ES-I3 (cell line): ENCODE measurements at regions not wholly inside any gene's neighbourhood (a gene's known extent, or its start where the extent isn't known, plus 50 kb on each side); places are given as distances from the start of the nearest gene placed in this dataset.
"Not testable (repeated sequence)": the region's sequence is repeated elsewhere in the genome, so short reads cannot be mapped to it uniquely, and the experiment has no call there.

ENCODE experiments used
- H3K36me3 ChIP-seq: 2 replicates; pipeline ENCODE4 v1.6.1; 2013; ENCODE audit warnings: mild to moderate bottlenecking, low read length, control low read depth, moderate library complexity; ENCODE audit not compliant: insufficient read depth
- H3K4me1 ChIP-seq: 2 replicates; pipeline ENCODE4 v1.6.1; 2013; ENCODE audit warnings: mild to moderate bottlenecking, control low read depth, low read length; ENCODE audit not compliant: insufficient read depth
- H3K9ac ChIP-seq: 2 replicates; pipeline ENCODE4 v1.6.1; 2013; ENCODE audit warnings: low read depth, mild to moderate bottlenecking, low read length, moderate library complexity
- H3K9me3 ChIP-seq: 2 replicates; pipeline ENCODE4 v1.6.1; 2013; ENCODE audit warnings: mild to moderate bottlenecking, low read length, moderate library complexity; ENCODE audit not compliant: control insufficient read depth, insufficient read depth

DNA sequence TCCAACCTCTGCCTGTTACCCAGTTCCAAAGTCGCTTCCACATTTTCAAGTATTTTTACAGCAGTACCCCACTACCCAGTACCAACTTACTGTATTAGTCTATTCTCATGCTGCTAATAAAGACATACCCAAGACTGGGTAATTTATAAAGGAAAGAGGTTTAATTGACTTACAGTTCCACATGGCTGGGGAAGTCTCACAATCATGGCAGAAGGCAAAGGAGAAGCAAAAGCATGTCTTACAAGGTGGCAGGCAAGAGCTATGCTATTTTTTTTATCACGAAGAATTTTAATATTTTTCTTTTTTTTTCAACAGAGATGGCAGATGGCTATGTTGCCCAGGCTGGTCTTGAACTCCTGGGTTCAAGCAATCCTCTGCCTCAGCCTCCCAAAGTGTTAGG lies 171.3 kb downstream of the MAIP1 start:
- not testable (repeated sequence) for H3K4me1 ChIP-seq, H3K36me3 ChIP-seq, H3K9ac ChIP-seq
- H3K9me3 ChIP-seq, result peaks cover 29% of the 10 kb centered on the region

DNA sequence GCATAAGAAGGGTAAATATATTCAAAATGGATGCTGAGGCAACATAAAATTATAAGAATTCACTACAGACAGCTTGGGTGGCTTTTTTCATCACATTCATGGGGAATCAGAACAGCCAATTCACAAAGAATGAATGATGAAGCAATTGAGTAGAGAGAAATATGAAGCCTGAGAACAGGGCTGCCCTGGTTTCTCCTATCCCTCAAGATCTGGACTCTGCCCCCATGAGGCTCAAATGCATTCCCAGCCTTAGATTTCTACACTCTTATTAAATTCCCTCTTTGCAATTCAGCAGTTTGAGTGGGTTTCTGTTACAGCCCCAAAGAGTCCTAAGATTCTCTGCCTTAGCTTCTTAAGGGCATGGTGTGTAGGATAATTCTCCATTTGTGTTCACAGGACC lies 172.5 kb downstream of the MAIP1 start:
- Histone ChIP-seq H3K36me3 (0 out of 2 replicates have a peak, but pooled peaks cover 2% of the 10 kb centered on the region), H3K4me1 (no peaks in the 10 kb centered on the region), H3K9ac (no peak overlapping the region), H3K9me3 (peaks cover 27% of the 10 kb centered on the region)

DNA sequence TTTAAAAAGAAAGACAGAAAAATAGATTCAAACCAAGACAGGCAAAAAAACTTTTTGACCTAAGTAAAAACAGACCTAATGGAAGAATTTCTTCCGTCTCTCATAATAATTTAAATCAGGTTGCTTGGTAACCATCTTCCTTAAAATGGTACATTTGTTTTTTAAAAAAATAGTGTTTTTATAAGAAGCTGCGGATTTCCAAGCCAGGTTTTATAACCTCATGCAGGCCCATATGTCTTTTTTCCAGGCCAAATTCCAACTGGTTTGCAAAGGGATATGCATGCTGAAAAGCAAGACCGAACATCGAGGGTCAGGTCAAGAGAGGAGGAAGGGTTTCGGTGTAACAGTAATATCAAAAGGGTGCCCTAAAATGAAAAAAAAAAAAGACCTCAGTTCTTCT lies 172.9 kb downstream of the MAIP1 start:
- Histone ChIP-seq H3K36me3 (0 out of 2 replicates have a peak, but pooled peaks cover 2% of the 10 kb centered on the region), H3K4me1 (no peaks in the 10 kb centered on the region), H3K9me3 (peaks cover 23% of the 10 kb centered on the region), H3K9ac (no peak overlapping the region)

DNA sequence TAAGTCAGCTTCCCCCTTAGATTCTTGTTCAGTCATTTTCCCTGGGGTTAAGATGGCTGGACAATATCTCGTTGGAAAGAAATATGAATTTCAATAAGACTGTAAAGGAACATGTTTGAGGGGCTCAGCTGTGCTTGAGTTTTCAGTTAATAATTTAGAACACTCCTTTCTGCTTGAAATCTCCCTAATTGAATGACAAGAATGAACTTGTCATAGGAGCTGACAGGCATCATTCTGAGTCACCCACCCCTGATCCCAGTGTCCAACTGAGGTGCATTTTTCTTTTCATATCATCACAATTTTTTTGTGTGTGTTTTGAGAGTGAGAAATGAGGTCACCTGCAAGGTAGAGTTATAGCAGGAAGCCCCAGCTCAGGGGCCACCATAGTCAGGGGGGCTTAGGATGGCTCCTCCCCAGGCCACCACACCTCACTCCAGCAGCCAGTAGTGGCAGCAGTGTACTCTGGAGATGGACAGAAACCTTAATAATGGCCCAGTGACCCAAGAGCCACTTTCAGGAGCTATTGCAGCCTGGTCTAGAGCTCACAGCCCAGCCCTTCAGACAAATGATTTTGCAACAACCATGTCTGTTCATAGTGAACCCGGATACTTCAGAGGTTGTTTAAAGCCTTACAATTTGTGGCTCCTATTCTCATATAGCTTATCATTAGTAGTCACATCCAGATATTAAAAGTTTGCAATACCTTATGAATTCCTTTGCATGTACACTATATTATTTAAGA lies 174.5 kb downstream of the MAIP1 start:
- no peaks in the 10 kb centered on the region for H3K4me1 ChIP-seq
- H3K9ac ChIP-seq, result no peak overlapping the region
- 0 out of 2 replicates have a peak, but pooled peaks cover 2% of the 10 kb centered on the region for H3K36me3 ChIP-seq
- H3K9me3 ChIP-seq, result peaks cover 22% of the 10 kb centered on the region

DNA sequence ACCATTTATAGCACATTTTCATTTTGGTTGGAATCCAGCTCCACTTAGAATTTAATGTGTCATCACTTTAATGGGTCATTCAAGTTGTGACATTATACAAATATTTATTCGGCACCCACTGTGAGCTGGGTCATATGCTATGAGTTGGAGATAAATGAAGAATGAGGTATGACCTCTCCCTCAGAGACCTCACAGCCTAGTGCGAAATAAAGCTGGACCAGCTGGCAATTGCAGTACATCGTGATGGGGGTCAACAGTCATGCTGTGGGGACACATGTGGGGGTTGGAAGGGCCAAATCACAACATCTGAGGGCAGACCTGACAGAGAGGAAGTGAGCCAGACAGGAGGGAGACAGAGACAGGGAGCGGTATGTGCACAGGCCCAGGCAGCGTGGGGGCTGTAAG lies 175.4 kb downstream of the MAIP1 start:
- Histone ChIP-seq H3K9me3 (peaks cover 30% of the 10 kb centered on the region), H3K36me3 (0 out of 2 replicates have a peak, but pooled peaks cover 2% of the 10 kb centered on the region), H3K4me1 (peaks cover 4% of the 10 kb centered on the region), H3K9ac (no peak overlapping the region)

- H3K4me1 ChIP-seq, result peaks cover 9% of the 10 kb centered on the region
- H3K9me3 ChIP-seq, result peaks cover 27% of the 10 kb centered on the region
- no peaks in the 10 kb centered on the region for H3K36me3 ChIP-seq
- H3K9ac ChIP-seq, result no peak overlapping the region
Observed at GRCh38 chr2:200131307-200131706, 175.2 kb upstream of the SPATS2L start.

- peaks cover 25% of the 10 kb centered on the region for H3K4me1 ChIP-seq
Observed at GRCh38 chr2:200135082-200135481, 171.4 kb upstream of the SPATS2L start.

GRCh38 chr2:200136655-200137054 lies 169.8 kb upstream of the SPATS2L start:
- Histone ChIP-seq H3K9ac (no peak overlapping the region), H3K9me3 (peaks cover 18% of the 10 kb centered on the region), H3K36me3 (no peaks in the 10 kb centered on the region), H3K4me1 (peaks cover 25% of the 10 kb centered on the region)

More at GRCh38 chr2:200135082-200135481, 171.4 kb upstream of the SPATS2L start:
- no peak overlapping the region for H3K9ac ChIP-seq
- peaks cover 18% of the 10 kb centered on the region for H3K9me3 ChIP-seq
- H3K36me3 ChIP-seq, result no peaks in the 10 kb centered on the region

DNA sequence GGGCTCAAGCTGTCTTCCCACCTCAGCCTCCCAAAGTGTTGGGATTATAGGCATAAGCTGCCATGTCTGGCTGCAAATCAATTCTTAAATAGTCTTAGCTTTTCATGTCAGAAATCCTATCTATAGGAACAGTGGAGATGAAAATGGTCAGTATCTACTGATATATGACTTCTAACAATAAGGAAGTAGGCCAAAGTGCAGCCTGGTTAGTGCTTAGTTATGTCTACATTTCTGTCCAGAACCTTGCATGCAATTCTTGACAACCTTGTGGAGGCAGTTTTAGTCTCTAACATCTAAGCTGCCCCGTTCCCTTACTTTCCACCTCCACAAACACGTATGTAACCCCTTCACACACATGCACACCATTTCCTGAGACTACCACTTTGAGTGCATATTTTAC lies 169.2 kb upstream of the SPATS2L start:
- Histone ChIP-seq H3K9me3 (peaks cover 18% of the 10 kb centered on the region), H3K36me3 (no peaks in the 10 kb centered on the region), H3K4me1 (peaks cover 25% of the 10 kb centered on the region), H3K9ac (no peak overlapping the region)

DNA sequence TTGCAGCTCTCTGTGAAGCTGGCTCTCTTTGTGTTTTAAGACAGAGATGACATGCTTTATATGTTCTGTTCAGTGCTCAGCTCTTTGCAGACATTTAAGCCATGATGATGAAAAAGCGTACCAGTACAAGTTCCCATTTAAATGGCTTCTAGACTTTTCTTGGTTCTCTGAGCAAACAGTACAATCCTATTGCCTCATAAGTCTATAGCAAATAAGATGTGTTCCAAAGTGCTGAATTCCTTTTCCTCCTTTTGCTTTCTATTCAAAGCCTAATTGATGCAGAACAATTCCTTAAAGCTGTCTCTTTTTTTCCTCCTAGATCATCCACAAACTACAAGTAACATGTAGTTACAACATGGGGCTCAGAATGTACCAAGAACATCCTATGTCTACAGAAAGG lies 168.8 kb upstream of the SPATS2L start:
- H3K9me3 ChIP-seq, result peaks cover 20% of the 10 kb centered on the region
- peaks cover 25% of the 10 kb centered on the region for H3K4me1 ChIP-seq
- H3K9ac ChIP-seq, result no peak overlapping the region
- H3K36me3 ChIP-seq, result no peaks in the 10 kb centered on the region

GRCh38 chr2:200138391-200139124 lies 167.9 kb upstream of the SPATS2L start:
- no peak overlapping the region for H3K9ac ChIP-seq
- H3K36me3 ChIP-seq, result no peaks in the 10 kb centered on the region
- H3K9me3 ChIP-seq, result peaks cover 24% of the 10 kb centered on the region
- peaks cover 25% of the 10 kb centered on the region for H3K4me1 ChIP-seq

GRCh38 chr2:200144571-200144970 lies 161.9 kb upstream of the SPATS2L start:
- Histone ChIP-seq H3K36me3 (no peaks in the 10 kb centered on the region), H3K9ac (no peak overlapping the region), H3K4me1 (no peaks in the 10 kb centered on the region), H3K9me3 (peaks cover 22% of the 10 kb centered on the region)

- no peak overlapping the region for H3K9ac ChIP-seq
- no peaks in the 10 kb centered on the region for H3K4me1 ChIP-seq
- peaks cover 34% of the 10 kb centered on the region for H3K9me3 ChIP-seq
- H3K36me3 ChIP-seq, result no peaks in the 10 kb centered on the region
Observed at GRCh38 chr2:200146501-200146900, 160.0 kb upstream of the SPATS2L start.

GRCh38 chr2:200147371-200147770 lies 159.1 kb upstream of the SPATS2L start:
- Histone ChIP-seq H3K9me3 (peaks cover 41% of the 10 kb centered on the region), H3K36me3 (no peaks in the 10 kb centered on the region), H3K9ac (no peak overlapping the region), H3K4me1 (no peaks in the 10 kb centered on the region)

DNA sequence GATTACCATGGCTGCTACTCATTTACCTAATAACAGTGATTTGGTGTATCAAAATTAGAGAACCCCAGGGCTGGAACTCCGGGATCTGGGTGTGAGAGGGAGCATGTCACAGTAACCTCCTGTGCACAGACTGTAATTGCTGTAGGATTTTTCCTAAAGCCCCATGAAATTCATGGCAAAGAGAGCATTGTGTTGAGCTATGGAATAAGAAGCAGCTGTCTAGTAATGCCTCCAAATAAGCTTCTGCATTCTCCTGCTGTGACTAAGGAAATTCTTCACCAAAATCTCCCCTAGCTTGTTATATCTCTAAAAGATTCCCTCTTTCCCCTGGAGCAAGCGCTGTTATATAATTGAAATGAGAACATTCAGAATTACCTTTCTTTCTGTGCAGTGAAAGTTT lies 158.1 kb upstream of the SPATS2L start:
- no peaks in the 10 kb centered on the region for H3K4me1 ChIP-seq
- peaks cover 38% of the 10 kb centered on the region for H3K9me3 ChIP-seq
- H3K9ac ChIP-seq, result no peak overlapping the region
- H3K36me3 ChIP-seq, result no peaks in the 10 kb centered on the region
